ENCODE measurements at regions not wholly inside any gene's neighbourhood (a gene's known extent, or its start where the extent isn't known, plus 50 kb on each side); places are given as distances from the start of the nearest gene placed in this dataset.

DNA sequence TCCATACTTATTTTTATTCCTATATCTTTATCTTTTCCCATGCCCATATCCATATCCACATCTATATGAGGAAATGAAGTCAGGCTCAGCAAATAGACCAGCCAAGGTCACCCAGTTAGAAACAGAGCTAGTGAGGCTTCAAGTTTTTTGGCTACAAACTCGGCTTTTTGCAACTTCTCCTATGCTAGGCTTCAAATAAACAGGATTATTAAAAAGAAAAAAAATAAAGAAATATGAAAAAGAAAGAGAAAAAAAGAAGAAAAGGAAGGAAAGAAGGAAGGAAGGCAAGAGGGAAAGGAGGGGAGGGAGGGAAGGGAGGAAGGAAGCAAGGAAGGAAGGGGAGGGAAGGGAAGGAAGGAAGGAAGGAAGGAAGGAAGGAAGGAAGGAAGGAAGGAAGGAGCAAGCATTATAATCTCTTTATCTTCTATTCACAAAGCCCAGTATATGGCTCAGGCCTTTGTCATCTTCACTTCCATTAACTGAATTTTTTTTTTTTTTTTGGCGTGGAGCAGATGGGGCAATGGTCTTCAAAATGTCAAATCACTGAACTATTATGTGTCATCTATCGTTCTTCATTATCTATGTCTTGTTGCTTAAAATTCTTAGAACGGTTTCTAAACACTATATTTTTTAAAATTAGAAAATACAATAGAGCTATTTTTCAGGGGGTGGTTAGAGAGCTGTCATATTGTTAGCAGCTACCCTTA, 418.2 kb downstream of the VRK1 start:
- DNase-seq (ENCODE audit: extremely low read depth, insufficient read length) = no peak

DNA sequence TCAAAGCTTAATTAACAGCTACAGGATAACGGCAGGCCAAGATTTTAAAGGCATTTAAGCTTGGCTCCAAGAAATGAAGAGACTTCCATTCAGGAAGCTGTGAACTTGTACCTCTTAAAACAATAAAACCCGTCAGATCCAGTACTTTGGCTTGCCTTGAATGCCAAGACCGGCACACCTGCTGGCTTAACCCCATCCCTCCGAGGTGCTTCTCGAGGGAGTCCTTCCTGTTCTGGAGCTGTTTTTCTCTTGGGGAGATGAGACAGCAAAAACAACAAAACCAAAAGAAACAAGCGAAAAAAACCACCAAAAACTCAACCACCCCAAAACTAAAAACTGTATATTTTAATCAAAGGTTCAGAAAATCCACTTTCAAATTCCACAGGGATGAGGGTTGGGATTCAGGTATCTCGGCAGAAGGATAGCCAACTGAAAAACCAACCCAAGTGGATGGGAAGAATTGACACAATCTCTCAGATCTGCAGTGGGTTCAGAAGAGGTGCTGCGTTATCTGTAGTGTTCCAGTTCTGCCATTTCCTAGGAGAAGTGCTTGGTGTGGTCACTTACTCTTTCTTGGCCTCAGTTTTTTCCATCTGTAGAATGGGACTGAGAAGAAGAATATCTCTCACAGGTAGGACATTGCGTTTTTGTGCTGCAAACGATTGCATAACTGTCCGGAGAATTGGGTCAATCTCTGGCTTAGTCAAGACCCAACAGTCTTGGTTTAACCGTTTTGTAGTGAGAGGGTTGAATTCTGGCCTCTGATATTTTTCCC, 420.1 kb downstream of the VRK1 start:
- H3K27me3 ChIP-seq (replicated peaks; ENCODE audit: control insufficient read depth, insufficient read depth, low read length) = no peaks in the 10 kb centered on the region
- H3K36me3 ChIP-seq (ENCODE audit: control insufficient read depth, insufficient read depth, low read length) = no peaks in the 10 kb centered on the region
- DNase-seq (ENCODE audit: extremely low read depth, insufficient read length) = no peak
- H3K4me3 ChIP-seq (replicated peaks; ENCODE audit: low read depth, low read length) = no peak overlapping the region
- TF ChIP-seq, protein P1, sequence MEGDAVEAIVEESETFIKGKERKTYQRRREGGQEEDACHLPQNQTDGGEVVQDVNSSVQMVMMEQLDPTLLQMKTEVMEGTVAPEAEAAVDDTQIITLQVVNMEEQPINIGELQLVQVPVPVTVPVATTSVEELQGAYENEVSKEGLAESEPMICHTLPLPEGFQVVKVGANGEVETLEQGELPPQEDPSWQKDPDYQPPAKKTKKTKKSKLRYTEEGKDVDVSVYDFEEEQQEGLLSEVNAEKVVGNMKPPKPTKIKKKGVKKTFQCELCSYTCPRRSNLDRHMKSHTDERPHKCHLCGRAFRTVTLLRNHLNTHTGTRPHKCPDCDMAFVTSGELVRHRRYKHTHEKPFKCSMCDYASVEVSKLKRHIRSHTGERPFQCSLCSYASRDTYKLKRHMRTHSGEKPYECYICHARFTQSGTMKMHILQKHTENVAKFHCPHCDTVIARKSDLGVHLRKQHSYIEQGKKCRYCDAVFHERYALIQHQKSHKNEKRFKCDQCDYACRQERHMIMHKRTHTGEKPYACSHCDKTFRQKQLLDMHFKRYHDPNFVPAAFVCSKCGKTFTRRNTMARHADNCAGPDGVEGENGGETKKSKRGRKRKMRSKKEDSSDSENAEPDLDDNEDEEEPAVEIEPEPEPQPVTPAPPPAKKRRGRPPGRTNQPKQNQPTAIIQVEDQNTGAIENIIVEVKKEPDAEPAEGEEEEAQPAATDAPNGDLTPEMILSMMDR (IDR thresholded peaks at IDR 0.05; ENCODE audit: insufficient read depth, low read length, poor library complexity, severe bottlenecking) = no peak

More for the DNA sequence above, 418.2 kb downstream of the VRK1 start:
- H3K27me3 ChIP-seq (replicated peaks; ENCODE audit: control insufficient read depth, insufficient read depth, low read length) = no peaks in the 10 kb centered on the region
- H3K4me3 ChIP-seq (replicated peaks; ENCODE audit: low read depth, low read length) = no peak overlapping the region
- H3K36me3 ChIP-seq (ENCODE audit: control insufficient read depth, insufficient read depth, low read length) = no peaks in the 10 kb centered on the region
- TF ChIP-seq, protein P1 (IDR thresholded peaks at IDR 0.05; ENCODE audit: insufficient read depth, low read length, poor library complexity, severe bottlenecking) = no peak

DNA sequence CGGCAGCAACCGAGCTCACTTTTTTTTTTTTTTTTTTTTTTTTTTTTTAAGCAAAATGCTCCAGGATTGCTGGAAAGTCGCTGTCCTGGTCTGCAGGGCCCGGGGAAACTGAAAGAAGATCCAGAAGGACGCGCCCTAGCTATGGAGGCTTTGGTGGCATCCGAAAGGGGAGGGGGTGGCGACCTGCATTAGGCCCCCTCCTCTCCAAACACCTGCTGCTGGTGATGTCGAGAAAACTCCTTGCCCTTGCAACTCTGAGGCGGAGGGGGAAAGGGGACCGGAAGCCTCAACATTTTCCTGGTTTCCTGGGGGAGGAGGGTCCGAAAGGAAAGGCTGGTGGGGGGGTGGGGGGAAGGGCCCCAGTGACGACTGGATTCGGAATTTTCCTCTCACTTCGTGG, 421.1 kb downstream of the VRK1 start:
- TF ChIP-seq, protein P1 (IDR thresholded peaks at IDR 0.05; ENCODE audit: insufficient read depth, low read length, poor library complexity, severe bottlenecking) = no peak
- no peak overlapping the region for H3K4me3 ChIP-seq (replicated peaks; ENCODE audit: low read depth, low read length)
- no peaks in the 10 kb centered on the region for H3K27me3 ChIP-seq (replicated peaks; ENCODE audit: control insufficient read depth, insufficient read depth, low read length)
- no peak for DNase-seq (ENCODE audit: extremely low read depth, insufficient read length)
- no peaks in the 10 kb centered on the region for H3K36me3 ChIP-seq (ENCODE audit: control insufficient read depth, insufficient read depth, low read length)

DNA sequence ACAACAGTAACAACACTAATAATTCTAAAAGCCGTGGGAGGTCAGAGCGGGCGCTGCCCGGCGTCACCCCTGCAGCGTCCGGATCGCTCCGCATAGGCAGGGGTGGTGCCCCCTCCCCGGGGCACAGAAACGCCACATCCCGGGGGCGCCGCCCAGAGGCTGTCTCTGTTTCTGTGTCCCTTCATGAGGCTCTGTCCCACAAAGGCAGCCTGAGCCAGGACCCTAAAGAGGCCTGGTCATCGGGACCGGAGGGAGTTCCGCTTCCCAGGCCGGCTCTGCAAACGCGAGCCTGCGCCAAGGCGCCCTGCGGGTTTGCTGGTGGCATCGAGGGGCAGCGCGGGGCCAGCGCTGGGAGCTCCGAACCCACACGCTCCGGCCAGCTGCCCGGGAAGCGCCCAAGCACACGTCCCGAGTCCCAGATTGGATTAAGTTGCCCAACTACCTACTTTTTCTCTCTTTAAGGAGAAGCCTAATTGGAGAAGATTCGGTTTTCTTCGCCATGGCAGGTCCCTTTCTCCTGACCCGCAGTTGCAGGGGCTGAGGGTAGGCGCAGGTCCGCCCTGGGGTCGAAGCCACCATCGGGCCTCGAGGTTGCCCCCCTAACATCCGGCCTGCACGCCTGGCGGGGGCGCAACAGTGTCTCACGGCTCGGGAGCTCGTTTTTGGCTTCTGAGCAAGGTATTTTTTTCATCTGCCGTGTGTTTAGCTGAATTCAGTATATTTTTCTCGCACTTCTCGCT, 421.7 kb downstream of the VRK1 start:
- TF ChIP-seq, protein P1 (IDR thresholded peaks at IDR 0.05; ENCODE audit: insufficient read depth, low read length, poor library complexity, severe bottlenecking) = no peak
- H3K27me3 ChIP-seq (replicated peaks; ENCODE audit: control insufficient read depth, insufficient read depth, low read length) = no peaks in the 10 kb centered on the region

DNA sequence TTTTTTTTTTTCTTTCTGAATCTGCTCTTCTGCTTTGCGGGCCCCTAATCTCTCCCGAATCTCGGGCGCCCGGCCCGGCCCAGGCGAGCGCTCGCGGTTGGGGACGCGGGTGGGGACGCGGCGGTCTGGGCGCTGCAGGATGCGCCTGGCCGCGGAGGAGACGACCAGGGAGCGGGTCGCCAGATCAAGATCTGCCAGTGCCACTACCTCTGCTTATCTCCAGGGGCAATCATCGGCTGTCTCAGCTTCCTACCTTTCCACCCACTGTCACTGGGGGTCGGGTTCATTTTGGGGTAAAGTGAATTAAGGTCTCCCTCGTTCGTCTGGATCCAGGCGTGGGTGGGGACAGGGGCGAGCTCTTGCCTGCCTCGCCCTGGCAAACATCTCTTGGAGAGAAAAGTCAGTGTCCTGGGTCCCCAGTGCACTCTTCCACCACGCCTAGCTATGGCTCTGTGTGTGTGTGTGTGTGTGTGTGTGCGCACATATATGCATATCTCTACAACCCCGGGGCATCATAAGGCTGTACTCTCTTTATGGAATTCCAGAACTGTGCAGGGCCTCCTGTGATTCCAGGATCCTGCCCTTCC, 422.3 kb downstream of the VRK1 start:
- Histone ChIP-seq H3K4me3 (replicated peaks; ENCODE audit: low read depth, low read length) (no peak overlapping the region), H3K27me3 (replicated peaks; ENCODE audit: control insufficient read depth, insufficient read depth, low read length) (no peaks in the 10 kb centered on the region), H3K36me3 (ENCODE audit: control insufficient read depth, insufficient read depth, low read length) (no peaks in the 10 kb centered on the region)
- DNase-seq (ENCODE audit: extremely low read depth, insufficient read length) = no peak
- TF ChIP-seq, protein P1 (IDR thresholded peaks at IDR 0.05; ENCODE audit: insufficient read depth, low read length, poor library complexity, severe bottlenecking) = no peak

More for the DNA sequence above, 421.7 kb downstream of the VRK1 start:
- Histone ChIP-seq H3K36me3 (ENCODE audit: control insufficient read depth, insufficient read depth, low read length) (no peaks in the 10 kb centered on the region), H3K4me3 (replicated peaks; ENCODE audit: low read depth, low read length) (no peak overlapping the region)
- no peak for DNase-seq (ENCODE audit: extremely low read depth, insufficient read length)

Data from GM06990 (cell line).